Fibroblast of villous mesenchyme (primary cell): ENCODE measurements at regions not wholly inside any gene's neighbourhood (a gene's known extent, or its start where the extent isn't known, plus 50 kb on each side); places are given as distances from the start of the nearest gene placed in this dataset.

Source experiments
- DNase-seq: peaks from one replicate; pipeline ENCODE4 v3.0.0-alpha.2; 2010; ENCODE audit warnings: low read depth
- H3K4me3 ChIP-seq: 2 replicates; pipeline ENCODE4 v1.5.1; 2011; ENCODE audit warnings: low read depth, mild to moderate bottlenecking, low read length
- TF ChIP-seq, protein P1 (sequence below): IDR thresholded peaks from 2 replicates; pipeline ENCODE4 v1.5.1; 2012; ENCODE audit warnings: low read depth, mild to moderate bottlenecking, low read length; ENCODE audit not compliant: insufficient read depth

DNA sequence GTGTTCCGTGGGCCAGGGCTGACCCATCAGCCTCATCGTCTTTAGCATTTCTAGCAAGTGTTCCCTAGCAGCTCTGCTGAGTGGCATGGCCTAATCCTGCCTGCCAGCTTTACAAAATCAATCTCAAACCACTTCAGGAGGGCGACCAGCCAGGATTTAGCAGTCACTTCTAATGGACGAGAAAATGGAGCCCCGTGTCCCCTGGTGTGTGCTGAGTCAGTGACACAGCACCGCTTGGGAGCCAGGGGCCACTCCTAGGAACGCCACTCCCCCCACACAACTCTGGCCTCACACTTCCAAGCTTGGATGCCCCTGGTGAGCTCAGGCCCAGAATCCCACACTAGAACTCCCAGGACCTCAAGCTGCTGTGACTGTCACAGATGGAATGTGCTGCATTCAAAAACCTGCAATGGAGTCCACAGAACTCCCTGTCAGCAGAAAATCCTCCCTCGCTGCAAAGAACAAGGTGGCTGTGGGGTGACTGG lies 311.2 kb upstream of the GATB start:
- H3K4me3 ChIP-seq, result no peak overlapping the region
- TF ChIP-seq, protein P1, sequence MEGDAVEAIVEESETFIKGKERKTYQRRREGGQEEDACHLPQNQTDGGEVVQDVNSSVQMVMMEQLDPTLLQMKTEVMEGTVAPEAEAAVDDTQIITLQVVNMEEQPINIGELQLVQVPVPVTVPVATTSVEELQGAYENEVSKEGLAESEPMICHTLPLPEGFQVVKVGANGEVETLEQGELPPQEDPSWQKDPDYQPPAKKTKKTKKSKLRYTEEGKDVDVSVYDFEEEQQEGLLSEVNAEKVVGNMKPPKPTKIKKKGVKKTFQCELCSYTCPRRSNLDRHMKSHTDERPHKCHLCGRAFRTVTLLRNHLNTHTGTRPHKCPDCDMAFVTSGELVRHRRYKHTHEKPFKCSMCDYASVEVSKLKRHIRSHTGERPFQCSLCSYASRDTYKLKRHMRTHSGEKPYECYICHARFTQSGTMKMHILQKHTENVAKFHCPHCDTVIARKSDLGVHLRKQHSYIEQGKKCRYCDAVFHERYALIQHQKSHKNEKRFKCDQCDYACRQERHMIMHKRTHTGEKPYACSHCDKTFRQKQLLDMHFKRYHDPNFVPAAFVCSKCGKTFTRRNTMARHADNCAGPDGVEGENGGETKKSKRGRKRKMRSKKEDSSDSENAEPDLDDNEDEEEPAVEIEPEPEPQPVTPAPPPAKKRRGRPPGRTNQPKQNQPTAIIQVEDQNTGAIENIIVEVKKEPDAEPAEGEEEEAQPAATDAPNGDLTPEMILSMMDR, result no peak
- no peak for DNase-seq

DNA sequence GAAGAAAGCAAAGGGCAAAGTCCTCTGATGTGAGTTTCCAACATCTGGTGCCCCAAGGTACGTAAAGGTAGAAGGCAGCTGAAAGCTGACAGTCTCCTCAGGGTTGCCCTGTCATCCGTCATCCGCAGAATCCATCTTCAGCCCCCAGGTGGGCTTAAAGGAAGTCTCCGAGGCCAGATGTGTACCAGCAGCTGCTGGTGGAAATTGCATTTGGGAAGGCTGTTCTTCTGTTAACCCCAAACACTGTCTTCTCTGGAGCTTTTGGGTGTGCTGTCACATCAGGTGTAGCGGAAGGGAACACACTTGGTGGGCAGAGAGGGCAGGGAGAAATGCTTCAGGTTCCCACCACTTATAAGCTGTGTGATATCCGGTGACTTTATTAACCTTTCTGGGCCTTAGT lies 310.0 kb upstream of the GATB start:
- DNase-seq, result no peak
- TF ChIP-seq, protein P1, result no peak
- H3K4me3 ChIP-seq, result no peak overlapping the region

DNA sequence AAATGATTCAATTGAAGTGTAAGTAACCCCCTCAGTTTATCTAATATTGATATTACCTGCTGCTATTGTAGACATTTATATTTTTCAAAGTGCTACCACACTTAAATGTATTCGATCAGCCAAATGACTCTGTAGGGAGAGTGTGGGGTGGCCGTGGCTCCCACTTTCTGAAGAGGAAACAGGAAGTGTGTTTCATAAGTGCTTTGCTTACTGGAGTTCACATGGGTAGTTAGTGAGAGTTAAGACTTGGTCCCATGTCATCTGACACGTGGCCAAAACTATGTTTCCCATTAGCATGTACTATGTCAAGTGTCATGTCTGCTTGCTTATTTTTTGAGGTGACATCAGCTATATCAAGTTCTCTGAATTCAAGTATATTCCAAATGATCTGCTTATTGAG lies 308.1 kb upstream of the GATB start:
- no peak for DNase-seq
- TF ChIP-seq, protein P1, result no peak
- H3K4me3 ChIP-seq, result no peak overlapping the region

DNA sequence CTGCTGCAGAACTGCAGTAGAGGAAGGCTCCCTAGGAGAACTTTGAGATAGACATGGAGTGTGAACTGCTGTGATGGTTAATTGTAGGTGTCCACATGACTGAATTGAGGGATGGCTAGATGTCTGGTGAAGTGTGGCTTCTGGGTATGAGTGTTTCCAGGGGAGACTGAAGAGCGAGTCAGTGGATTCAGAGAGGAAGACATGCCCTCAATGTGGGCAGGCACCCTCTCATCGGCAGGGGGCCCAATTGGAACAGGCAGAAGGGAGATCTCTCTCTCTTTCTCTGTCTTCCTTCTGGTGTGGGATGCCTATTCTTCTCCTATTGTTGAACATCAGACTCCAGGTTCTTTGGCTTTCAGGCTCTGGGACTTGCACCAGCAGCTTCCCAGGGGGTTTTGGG lies 304.7 kb upstream of the GATB start:
- no peak overlapping the region for H3K4me3 ChIP-seq
- no peak for DNase-seq
- TF ChIP-seq, protein P1, result no peak

DNA sequence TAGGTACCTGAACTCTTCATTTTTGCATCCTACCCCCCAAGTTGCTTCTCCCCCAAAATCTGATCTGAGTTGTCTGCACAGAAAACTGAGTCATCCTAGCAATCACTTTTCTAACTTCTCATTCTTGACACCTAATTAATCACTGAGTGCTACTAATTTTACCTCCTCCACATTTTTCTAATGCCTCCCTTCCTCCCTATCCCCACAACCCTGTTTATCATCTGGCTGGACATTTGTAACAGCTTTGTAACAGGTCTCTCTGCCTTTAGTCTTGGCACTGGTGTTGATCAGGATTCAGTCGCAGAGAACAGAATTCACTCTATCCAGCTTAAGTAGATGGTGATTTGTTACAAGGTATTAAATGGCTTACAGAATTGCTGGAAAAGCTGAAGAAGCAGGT lies 303.9 kb upstream of the GATB start:
- H3K4me3 ChIP-seq, result no peak overlapping the region
- TF ChIP-seq, protein P1, result no peak
- no peak for DNase-seq

DNA sequence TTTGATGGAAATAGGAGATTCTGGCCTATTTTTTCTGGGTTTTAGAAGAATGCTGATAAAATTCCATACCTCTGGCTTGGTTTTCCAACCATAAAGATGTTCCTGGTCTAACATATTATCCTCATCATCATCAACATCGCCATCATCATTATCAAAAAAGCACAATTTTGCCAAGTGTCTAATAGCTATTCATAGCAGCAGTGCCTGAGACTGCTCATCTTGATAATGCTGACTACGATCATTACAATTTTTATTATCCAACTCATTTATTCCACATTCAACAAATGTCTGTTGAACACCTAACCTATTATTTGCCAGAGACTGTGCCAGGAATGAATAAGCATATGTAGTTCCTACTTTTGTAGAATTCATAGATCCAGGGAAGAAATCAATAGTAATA lies 303.5 kb upstream of the GATB start:
- DNase-seq, result no peak
- TF ChIP-seq, protein P1, result no peak
- no peak overlapping the region for H3K4me3 ChIP-seq

DNA sequence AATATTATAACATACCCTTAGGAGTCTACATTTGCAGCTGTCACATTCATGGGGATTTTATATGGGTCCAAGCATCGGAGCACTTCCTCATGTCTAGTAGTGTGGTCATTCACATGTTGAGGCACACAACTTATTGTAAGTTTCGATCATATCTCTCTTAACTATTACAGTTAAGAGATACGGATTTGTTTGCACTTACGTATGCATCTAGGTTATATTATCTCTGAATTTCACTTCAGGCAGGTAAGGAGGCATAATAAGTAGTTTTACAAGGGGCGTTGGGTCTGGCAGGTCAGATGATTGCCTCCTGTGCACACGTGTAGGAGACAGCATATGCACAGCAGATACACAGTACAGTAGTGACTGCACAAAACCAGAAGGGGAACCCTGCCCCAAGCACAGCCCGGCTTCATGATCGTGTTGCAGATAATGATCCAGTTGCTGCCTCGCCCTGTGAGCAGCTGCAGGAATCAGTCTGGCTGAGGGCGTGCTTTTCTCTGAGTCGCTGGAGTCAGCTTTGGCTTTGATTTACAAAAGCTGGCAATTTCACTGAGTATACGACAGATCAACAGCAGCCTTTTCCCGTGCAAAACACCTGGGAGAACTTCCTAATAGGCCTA lies 302.9 kb upstream of the GATB start:
- no peak for DNase-seq
- no peak overlapping the region for H3K4me3 ChIP-seq
- TF ChIP-seq, protein P1, result no peak
